WTC11 (cell line): ENCODE measurements at regions not wholly inside any gene's neighbourhood (a gene's known extent, or its start where the extent isn't known, plus 50 kb on each side); places are given as distances from the start of the nearest gene placed in this dataset.

Source experiments
- ATAC-seq: fragments of 200-7000 bp; cut with Tn5 transposase; 2 replicates; pipeline ENCODE4 v1.10.0; 2021; ENCODE audit warnings: mild to moderate bottlenecking, moderate library complexity
- CTCF ChIA-PET: fragments of 300-600 bp; sonication (Branson Sonifier 250); formaldehyde crosslinking; loops from one replicate; lab custom pipeline; 2021; ENCODE audit warnings: antibody characterized with exemption; lab: Charles Lee
- POLR2A ChIA-PET: fragments of 350-600 bp; sonication (Branson Sonifier 250); formaldehyde crosslinking; loops from one replicate; lab custom pipeline; 2021; ENCODE audit warnings: antibody characterized with exemption; lab: Charles Lee
- DNase-seq: peaks from one replicate; pipeline ENCODE4 v3.0.0; 2021; ENCODE audit warnings: low spot score
- H3K27ac Mint-ChIP-seq: 2 replicates; pipeline ENCODE4 v1.8.0; 2021; ENCODE audit warnings: mixed read lengths
- H3K27me3 Mint-ChIP-seq: 2 replicates; pipeline ENCODE4 v1.8.0; 2021; ENCODE audit warnings: low read depth, mild to moderate bottlenecking, moderate library complexity, mixed read lengths
- H3K36me3 Mint-ChIP-seq: 2 replicates; pipeline ENCODE4 v1.8.0; 2021; ENCODE audit warnings: mixed read lengths
- H3K4me1 Mint-ChIP-seq: 2 replicates; pipeline ENCODE4 v1.8.0; 2022; ENCODE audit warnings: mixed read lengths
- H3K4me3 Mint-ChIP-seq: 2 replicates; pipeline ENCODE4 v1.8.0; 2021; ENCODE audit warnings: mild to moderate bottlenecking, moderate library complexity, mixed read lengths
- H3K9me3 Mint-ChIP-seq: 2 replicates; pipeline ENCODE4 v1.8.0; 2021; ENCODE audit warnings: mixed read lengths
- ATF3 ChIP-seq: sonication (generic); formaldehyde crosslinking; conservative IDR thresholded peaks from 2 replicates; pipeline ENCODE4 v1.8.1; 2022; ENCODE audit warnings: mild to moderate bottlenecking, missing genetic modification reagents
- ESRRA ChIP-seq: sonication (generic); formaldehyde crosslinking; IDR thresholded peaks from 2 replicates; pipeline ENCODE4 v1.8.1; 2022; ENCODE audit warnings: mild to moderate bottlenecking, missing genetic modification reagents, borderline replicate concordance
- FOXP1 ChIP-seq: sonication (generic); formaldehyde crosslinking; IDR thresholded peaks from 2 replicates; pipeline ENCODE4 v1.8.0; 2022; ENCODE audit warnings: missing genetic modification reagents, mild to moderate bottlenecking, moderate library complexity, borderline replicate concordance
- GRHL2 ChIP-seq: fragments of 250-450 bp; sonication (Bioruptor Pico); IDR thresholded peaks from 2 replicates; pipeline ENCODE4 v1.8.0; 2022; ENCODE audit warnings: mild to moderate bottlenecking, moderate library complexity; ENCODE audit not compliant: insufficient replicate concordance, severe bottlenecking
- JUN ChIP-seq: sonication (generic); formaldehyde crosslinking; IDR thresholded peaks from 2 replicates; pipeline ENCODE4 v1.8.0; 2023; ENCODE audit warnings: mild to moderate bottlenecking, missing genetic modification reagents
- MXD4 ChIP-seq: fragments of 250-450 bp; sonication (Bioruptor Pico); IDR thresholded peaks from 2 replicates; pipeline ENCODE4 v1.8.0; 2021; ENCODE audit warnings: mild to moderate bottlenecking, moderate library complexity, borderline replicate concordance
- NFATC4 ChIP-seq: fragments of 250-450 bp; sonication (Bioruptor Pico); IDR thresholded peaks from 2 replicates; pipeline ENCODE4 v1.9.0; 2021; ENCODE audit warnings: mild to moderate bottlenecking
- TP53 ChIP-seq: sonication (generic); formaldehyde crosslinking; IDR thresholded peaks from 2 replicates; pipeline ENCODE4 v1.8.1; 2023; ENCODE audit warnings: mild to moderate bottlenecking, missing genetic modification reagents
- ZBTB43 ChIP-seq: sonication (generic); formaldehyde crosslinking; IDR thresholded peaks from 2 replicates; pipeline ENCODE4 v1.8.1; 2023; ENCODE audit warnings: mild to moderate bottlenecking, missing genetic modification reagents
- ZNF138 ChIP-seq: sonication (generic); formaldehyde crosslinking; conservative IDR thresholded peaks from 2 replicates; pipeline ENCODE4 v1.8.1; 2022; ENCODE audit warnings: mild to moderate bottlenecking, moderate library complexity, missing genetic modification reagents
- ZNF219 ChIP-seq: sonication (generic); formaldehyde crosslinking; IDR thresholded peaks from 2 replicates; pipeline ENCODE4 v1.8.0; 2023; ENCODE audit warnings: missing genetic modification reagents, mild to moderate bottlenecking, borderline replicate concordance
- ZNF232 ChIP-seq: sonication (generic); formaldehyde crosslinking; IDR thresholded peaks from 2 replicates; pipeline ENCODE4 v1.8.0; 2022; ENCODE audit warnings: mild to moderate bottlenecking, missing genetic modification reagents
- ZNF423 ChIP-seq: fragments of 250-450 bp; sonication (Bioruptor Pico); IDR thresholded peaks from 2 replicates; pipeline ENCODE4 v2.1.2; 2022; ENCODE audit warnings: mild to moderate bottlenecking, moderate library complexity
- ZNF532 ChIP-seq: fragments of 250-450 bp; sonication (Bioruptor Pico); IDR thresholded peaks from 2 replicates; pipeline ENCODE4 v1.9.0; 2021; ENCODE audit warnings: mild to moderate bottlenecking, borderline replicate concordance
- ZSCAN18 ChIP-seq: fragments of 250-450 bp; sonication (Bioruptor Pico); IDR thresholded peaks from 2 replicates; pipeline ENCODE4 v2.1.2; 2022; ENCODE audit warnings: mild to moderate bottlenecking, moderate library complexity
- TF ChIP-seq, protein P1 (sequence below): sonication (generic); formaldehyde crosslinking; IDR thresholded peaks from 2 replicates; pipeline ENCODE4 v1.8.0; 2022; ENCODE audit warnings: missing genetic modification reagents
- TF ChIP-seq, protein P2 (sequence below): sonication (generic); formaldehyde crosslinking; IDR thresholded peaks from 2 replicates; pipeline ENCODE4 v1.8.0; 2023; ENCODE audit warnings: missing genetic modification reagents
- TF ChIP-seq, protein P3 (sequence below): sonication (generic); formaldehyde crosslinking; IDR thresholded peaks from 2 replicates; pipeline ENCODE4 v1.8.1; 2022; ENCODE audit warnings: low read depth, missing genetic modification reagents, borderline replicate concordance
- TF ChIP-seq, protein P4 (sequence below): fragments of 250-450 bp; sonication (Bioruptor Pico); IDR thresholded peaks from 2 replicates; pipeline ENCODE4 v1.9.0; 2021; ENCODE audit warnings: mild to moderate bottlenecking

- CTCF ChIA-PET, result no interaction called here
- Mint-ChIP-seq H3K36me3 (peaks cover 20% of the 10 kb centered on the region), H3K9me3 (peaks cover 29% of the 10 kb centered on the region), H3K4me1 (peaks cover 22% of the 10 kb centered on the region), H3K4me3 (no peak overlapping the region), H3K27me3 (peaks cover 7% of the 10 kb centered on the region; the same call in 1 of the 2 replicates), H3K27ac (no peak overlapping the region)
- no peak for TF ChIP-seq ZSCAN18 (CRISPR knock-in tag)
- TF ChIP-seq NFATC4, result no peak
- no peak for TF ChIP-seq ATF3 (CRISPR knock-in tag)
- no peak for TF ChIP-seq ZNF219 (CRISPR knock-in tag)
- TF ChIP-seq ZNF138 (CRISPR knock-in tag), result no peak
- TF ChIP-seq ZNF232 (CRISPR knock-in tag), result no peak
- TF ChIP-seq, protein P1, sequence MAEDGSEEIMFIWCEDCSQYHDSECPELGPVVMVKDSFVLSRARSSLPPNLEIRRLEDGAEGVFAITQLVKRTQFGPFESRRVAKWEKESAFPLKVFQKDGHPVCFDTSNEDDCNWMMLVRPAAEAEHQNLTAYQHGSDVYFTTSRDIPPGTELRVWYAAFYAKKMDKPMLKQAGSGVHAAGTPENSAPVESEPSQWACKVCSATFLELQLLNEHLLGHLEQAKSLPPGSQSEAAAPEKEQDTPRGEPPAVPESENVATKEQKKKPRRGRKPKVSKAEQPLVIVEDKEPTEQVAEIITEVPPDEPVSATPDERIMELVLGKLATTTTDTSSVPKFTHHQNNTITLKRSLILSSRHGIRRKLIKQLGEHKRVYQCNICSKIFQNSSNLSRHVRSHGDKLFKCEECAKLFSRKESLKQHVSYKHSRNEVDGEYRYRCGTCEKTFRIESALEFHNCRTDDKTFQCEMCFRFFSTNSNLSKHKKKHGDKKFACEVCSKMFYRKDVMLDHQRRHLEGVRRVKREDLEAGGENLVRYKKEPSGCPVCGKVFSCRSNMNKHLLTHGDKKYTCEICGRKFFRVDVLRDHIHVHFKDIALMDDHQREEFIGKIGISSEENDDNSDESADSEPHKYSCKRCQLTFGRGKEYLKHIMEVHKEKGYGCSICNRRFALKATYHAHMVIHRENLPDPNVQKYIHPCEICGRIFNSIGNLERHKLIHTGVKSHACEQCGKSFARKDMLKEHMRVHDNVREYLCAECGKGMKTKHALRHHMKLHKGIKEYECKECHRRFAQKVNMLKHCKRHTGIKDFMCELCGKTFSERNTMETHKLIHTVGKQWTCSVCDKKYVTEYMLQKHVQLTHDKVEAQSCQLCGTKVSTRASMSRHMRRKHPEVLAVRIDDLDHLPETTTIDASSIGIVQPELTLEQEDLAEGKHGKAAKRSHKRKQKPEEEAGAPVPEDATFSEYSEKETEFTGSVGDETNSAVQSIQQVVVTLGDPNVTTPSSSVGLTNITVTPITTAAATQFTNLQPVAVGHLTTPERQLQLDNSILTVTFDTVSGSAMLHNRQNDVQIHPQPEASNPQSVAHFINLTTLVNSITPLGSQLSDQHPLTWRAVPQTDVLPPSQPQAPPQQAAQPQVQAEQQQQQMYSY, result no peak
- TF ChIP-seq ESRRA (CRISPR knock-in tag), result no peak
- no peak for TF ChIP-seq TP53 (CRISPR knock-in tag)
- no peak for TF ChIP-seq JUN (CRISPR knock-in tag)
- TF ChIP-seq GRHL2 (CRISPR knock-in tag), result no peak
- TF ChIP-seq ZNF423, result no peak
- POLR2A ChIA-PET, result no interaction called here
- no peak for ATAC-seq
- no peak for DNase-seq
Observed at GRCh38 chr3:195007766-195008165, 263.2 kb downstream of the XXYLT1 start.

DNA sequence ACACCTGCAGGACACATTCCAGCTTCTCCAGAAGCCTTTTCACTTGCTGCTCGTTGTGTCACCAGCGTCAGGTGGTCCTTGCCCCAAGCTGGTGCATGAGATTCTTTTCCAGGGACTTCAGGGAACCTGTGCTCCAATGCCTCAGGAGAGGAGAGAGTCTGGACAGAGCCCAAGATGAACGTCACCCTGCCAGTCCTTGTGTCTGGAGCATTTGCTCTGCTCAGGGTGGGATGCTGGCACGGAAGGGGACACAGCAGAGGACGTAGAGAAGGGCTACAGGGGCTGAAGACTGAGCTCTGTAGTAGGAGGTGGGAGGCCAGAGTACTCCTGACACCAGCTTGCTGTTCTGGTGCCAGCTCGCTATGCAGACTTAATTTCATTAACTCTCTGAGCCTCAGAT, 262.1 kb downstream of the XXYLT1 start:
- ATAC-seq (no peak), DNase-seq (no peak)
- Mint-ChIP-seq H3K4me3 (no peak overlapping the region), H3K36me3 (peaks cover 20% of the 10 kb centered on the region), H3K27ac (no peak overlapping the region), H3K9me3 (peaks cover 29% of the 10 kb centered on the region), H3K27me3 (peaks cover 7% of the 10 kb centered on the region; the same call in 1 of the 2 replicates), H3K4me1 (peaks cover 16% of the 10 kb centered on the region)
- CTCF ChIA-PET, result no interaction called here
- POLR2A ChIA-PET, result no interaction called here
- TF ChIP-seq, protein P2, sequence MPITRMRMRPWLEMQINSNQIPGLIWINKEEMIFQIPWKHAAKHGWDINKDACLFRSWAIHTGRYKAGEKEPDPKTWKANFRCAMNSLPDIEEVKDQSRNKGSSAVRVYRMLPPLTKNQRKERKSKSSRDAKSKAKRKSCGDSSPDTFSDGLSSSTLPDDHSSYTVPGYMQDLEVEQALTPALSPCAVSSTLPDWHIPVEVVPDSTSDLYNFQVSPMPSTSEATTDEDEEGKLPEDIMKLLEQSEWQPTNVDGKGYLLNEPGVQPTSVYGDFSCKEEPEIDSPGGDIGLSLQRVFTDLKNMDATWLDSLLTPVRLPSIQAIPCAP (CRISPR knock-in tag), result no peak
- no peak for TF ChIP-seq ZNF532 (CRISPR knock-in tag)
- no peak for TF ChIP-seq ESRRA (CRISPR knock-in tag)
- TF ChIP-seq ZBTB43, result no peak
- TF ChIP-seq, protein P3, sequence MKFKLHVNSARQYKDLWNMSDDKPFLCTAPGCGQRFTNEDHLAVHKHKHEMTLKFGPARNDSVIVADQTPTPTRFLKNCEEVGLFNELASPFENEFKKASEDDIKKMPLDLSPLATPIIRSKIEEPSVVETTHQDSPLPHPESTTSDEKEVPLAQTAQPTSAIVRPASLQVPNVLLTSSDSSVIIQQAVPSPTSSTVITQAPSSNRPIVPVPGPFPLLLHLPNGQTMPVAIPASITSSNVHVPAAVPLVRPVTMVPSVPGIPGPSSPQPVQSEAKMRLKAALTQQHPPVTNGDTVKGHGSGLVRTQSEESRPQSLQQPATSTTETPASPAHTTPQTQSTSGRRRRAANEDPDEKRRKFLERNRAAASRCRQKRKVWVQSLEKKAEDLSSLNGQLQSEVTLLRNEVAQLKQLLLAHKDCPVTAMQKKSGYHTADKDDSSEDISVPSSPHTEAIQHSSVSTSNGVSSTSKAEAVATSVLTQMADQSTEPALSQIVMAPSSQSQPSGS (CRISPR knock-in tag), result no peak
- TF ChIP-seq, protein P4, sequence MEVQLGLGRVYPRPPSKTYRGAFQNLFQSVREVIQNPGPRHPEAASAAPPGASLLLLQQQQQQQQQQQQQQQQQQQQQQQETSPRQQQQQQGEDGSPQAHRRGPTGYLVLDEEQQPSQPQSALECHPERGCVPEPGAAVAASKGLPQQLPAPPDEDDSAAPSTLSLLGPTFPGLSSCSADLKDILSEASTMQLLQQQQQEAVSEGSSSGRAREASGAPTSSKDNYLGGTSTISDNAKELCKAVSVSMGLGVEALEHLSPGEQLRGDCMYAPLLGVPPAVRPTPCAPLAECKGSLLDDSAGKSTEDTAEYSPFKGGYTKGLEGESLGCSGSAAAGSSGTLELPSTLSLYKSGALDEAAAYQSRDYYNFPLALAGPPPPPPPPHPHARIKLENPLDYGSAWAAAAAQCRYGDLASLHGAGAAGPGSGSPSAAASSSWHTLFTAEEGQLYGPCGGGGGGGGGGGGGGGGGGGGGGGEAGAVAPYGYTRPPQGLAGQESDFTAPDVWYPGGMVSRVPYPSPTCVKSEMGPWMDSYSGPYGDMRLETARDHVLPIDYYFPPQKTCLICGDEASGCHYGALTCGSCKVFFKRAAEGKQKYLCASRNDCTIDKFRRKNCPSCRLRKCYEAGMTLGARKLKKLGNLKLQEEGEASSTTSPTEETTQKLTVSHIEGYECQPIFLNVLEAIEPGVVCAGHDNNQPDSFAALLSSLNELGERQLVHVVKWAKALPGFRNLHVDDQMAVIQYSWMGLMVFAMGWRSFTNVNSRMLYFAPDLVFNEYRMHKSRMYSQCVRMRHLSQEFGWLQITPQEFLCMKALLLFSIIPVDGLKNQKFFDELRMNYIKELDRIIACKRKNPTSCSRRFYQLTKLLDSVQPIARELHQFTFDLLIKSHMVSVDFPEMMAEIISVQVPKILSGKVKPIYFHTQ (CRISPR knock-in tag), result no peak
- no peak for TF ChIP-seq FOXP1 (CRISPR knock-in tag)
- TF ChIP-seq MXD4, result no peak
